HFF-Myc (cell line): ENCODE measurements at regions not wholly inside any gene's neighbourhood (a gene's known extent, or its start where the extent isn't known, plus 50 kb on each side); places are given as distances from the start of the nearest gene placed in this dataset.
"Not testable (repeated sequence)": the region's sequence is repeated elsewhere in the genome, so short reads cannot be mapped to it uniquely, and the experiment has no call there.

ENCODE experiments used
- DNase-seq: peaks from one replicate; pipeline ENCODE4 v3.0.0-alpha.2; 2011; ENCODE audit warnings: low read depth; ENCODE audit errors: extremely low read depth
- H3K4me3 ChIP-seq: replicated peaks from 2 replicates; pipeline ENCODE4 v1.5.1; 2011; ENCODE audit warnings: low read depth, mild to moderate bottlenecking, control low read depth, low read length
- CTCF ChIP-seq: IDR thresholded peaks from 2 replicates; pipeline ENCODE4 v1.5.1; 2012; ENCODE audit warnings: mild to moderate bottlenecking, low read depth, low read length, control low read depth; ENCODE audit errors: missing control alignments

DNA sequence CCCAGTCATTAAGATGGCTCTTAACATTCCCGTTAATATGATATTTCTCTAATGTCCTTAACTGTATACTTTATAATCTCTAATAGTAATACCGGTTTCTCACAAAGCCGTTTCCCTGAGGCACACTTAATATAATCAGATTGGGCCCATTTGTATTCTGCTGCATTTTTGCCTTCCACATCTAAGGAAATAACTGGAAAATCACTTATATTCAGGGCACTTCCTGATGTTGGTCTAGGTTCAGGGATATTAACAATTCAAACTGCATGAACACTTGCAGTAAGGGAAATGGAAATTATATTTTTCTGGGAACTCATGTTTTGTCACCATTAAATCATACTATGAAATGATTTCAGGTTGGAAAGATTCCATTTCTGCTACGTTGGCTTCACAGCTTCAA is 119.8 kb downstream of the TPR start:
- H3K4me3 ChIP-seq = no peak overlapping the region
- TF ChIP-seq CTCF = no peak
- no peak for DNase-seq

GRCh38 chr1:186250529-186250928 is 124.5 kb downstream of the TPR start:
- no peak for DNase-seq
- TF ChIP-seq CTCF = no peak
- no peak overlapping the region for H3K4me3 ChIP-seq

- DNase-seq, H3K4me3 ChIP-seq: not testable (repeated sequence)
These were observed 126.4 kb downstream of the TPR start for GRCh38 chr1:186248608-186249007.

GRCh38 chr1:186244825-186245224 is 130.2 kb downstream of the TPR start:
- no peak for DNase-seq
- peak; percentile 44 for TF ChIP-seq CTCF
- no peak overlapping the region for H3K4me3 ChIP-seq
